ENCODE measurements at regions not wholly inside any gene's neighbourhood (a gene's known extent, or its start where the extent isn't known, plus 50 kb on each side); places are given as distances from the start of the nearest gene placed in this dataset.

- TF ChIP-seq, protein P1, sequence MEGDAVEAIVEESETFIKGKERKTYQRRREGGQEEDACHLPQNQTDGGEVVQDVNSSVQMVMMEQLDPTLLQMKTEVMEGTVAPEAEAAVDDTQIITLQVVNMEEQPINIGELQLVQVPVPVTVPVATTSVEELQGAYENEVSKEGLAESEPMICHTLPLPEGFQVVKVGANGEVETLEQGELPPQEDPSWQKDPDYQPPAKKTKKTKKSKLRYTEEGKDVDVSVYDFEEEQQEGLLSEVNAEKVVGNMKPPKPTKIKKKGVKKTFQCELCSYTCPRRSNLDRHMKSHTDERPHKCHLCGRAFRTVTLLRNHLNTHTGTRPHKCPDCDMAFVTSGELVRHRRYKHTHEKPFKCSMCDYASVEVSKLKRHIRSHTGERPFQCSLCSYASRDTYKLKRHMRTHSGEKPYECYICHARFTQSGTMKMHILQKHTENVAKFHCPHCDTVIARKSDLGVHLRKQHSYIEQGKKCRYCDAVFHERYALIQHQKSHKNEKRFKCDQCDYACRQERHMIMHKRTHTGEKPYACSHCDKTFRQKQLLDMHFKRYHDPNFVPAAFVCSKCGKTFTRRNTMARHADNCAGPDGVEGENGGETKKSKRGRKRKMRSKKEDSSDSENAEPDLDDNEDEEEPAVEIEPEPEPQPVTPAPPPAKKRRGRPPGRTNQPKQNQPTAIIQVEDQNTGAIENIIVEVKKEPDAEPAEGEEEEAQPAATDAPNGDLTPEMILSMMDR (IDR thresholded peaks at IDR 0.05; ENCODE audit: insufficient read depth, low read length, severe bottlenecking) = no peak
- Histone ChIP-seq H3K36me3 (ENCODE audit: control insufficient read depth, insufficient read depth, low read length) (no peaks in the 10 kb centered on the region), H3K27me3 (ENCODE audit: control insufficient read depth, insufficient read depth, low read length) (no peaks in the 10 kb centered on the region), H3K4me3 (ENCODE audit: low read depth, low read length) (no peak overlapping the region)
- DNase-seq (ENCODE audit: low read depth) (no peak), FAIRE-seq (no peak)
These were observed 615.7 kb upstream of the CITED2 start for GRCh38 chr6:139990026-139990686.

- no peak for FAIRE-seq
These were observed 614.2 kb upstream of the CITED2 start for GRCh38 chr6:139988685-139989084.

GRCh38 chr6:139987091-139987490 lies 612.6 kb upstream of the CITED2 start:
- FAIRE-seq (no peak), DNase-seq (ENCODE audit: low read depth) (no peak)
- no peaks in the 10 kb centered on the region for H3K36me3 ChIP-seq (ENCODE audit: control insufficient read depth, insufficient read depth, low read length)
- TF ChIP-seq, protein P1 (IDR thresholded peaks at IDR 0.05; ENCODE audit: insufficient read depth, low read length, severe bottlenecking) = no peak
- no peak overlapping the region for H3K4me3 ChIP-seq (ENCODE audit: low read depth, low read length)
- no peaks in the 10 kb centered on the region for H3K27me3 ChIP-seq (ENCODE audit: control insufficient read depth, insufficient read depth, low read length)

More at GRCh38 chr6:139988685-139989084, 614.2 kb upstream of the CITED2 start:
- H3K36me3 ChIP-seq (ENCODE audit: control insufficient read depth, insufficient read depth, low read length) = no peaks in the 10 kb centered on the region
- TF ChIP-seq, protein P1 (IDR thresholded peaks at IDR 0.05; ENCODE audit: insufficient read depth, low read length, severe bottlenecking) = no peak
- H3K4me3 ChIP-seq (ENCODE audit: low read depth, low read length) = no peak overlapping the region
- DNase-seq (ENCODE audit: low read depth) = no peak
- no peaks in the 10 kb centered on the region for H3K27me3 ChIP-seq (ENCODE audit: control insufficient read depth, insufficient read depth, low read length)

- DNase-seq (ENCODE audit: low read depth) = no peak
- TF ChIP-seq, protein P1 (IDR thresholded peaks at IDR 0.05; ENCODE audit: insufficient read depth, low read length, severe bottlenecking) = no peak
- no peak for FAIRE-seq
- Histone ChIP-seq H3K36me3 (ENCODE audit: control insufficient read depth, insufficient read depth, low read length) (no peaks in the 10 kb centered on the region), H3K4me3 (ENCODE audit: low read depth, low read length) (no peak overlapping the region), H3K27me3 (ENCODE audit: control insufficient read depth, insufficient read depth, low read length) (no peaks in the 10 kb centered on the region)
These were observed 610.9 kb upstream of the CITED2 start for GRCh38 chr6:139985236-139985815.

DNA sequence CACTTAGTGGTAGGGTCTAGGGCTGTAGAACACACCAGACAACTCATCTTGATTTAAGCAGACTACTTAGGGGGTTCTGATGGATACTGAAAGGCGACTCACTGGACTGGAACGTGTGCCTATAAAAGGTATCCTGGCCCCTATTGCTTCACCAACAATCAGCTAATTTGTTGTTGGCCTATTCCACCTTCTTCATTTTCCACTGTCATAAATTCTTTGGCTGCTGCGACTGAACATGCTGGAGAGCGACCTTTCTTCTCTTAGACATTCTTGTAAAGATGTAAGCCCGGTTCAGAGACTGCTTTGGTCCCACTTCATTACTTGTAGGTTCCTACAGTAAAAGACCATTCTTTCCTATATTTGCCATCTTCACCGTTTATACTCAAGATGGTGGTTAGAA lies 609.9 kb upstream of the CITED2 start:
- DNase-seq (ENCODE audit: low read depth) (no peak), FAIRE-seq (peak; percentile 28)
- H3K36me3 ChIP-seq (ENCODE audit: control insufficient read depth, insufficient read depth, low read length) = no peaks in the 10 kb centered on the region
- TF ChIP-seq, protein P1 (IDR thresholded peaks at IDR 0.05; ENCODE audit: insufficient read depth, low read length, severe bottlenecking) = no peak
- H3K27me3 ChIP-seq (ENCODE audit: control insufficient read depth, insufficient read depth, low read length) = no peaks in the 10 kb centered on the region
- no peak overlapping the region for H3K4me3 ChIP-seq (ENCODE audit: low read depth, low read length)

Measured in bronchial epithelial cell (primary cell).